ENCODE measurements at regions not wholly inside any gene's neighbourhood (a gene's known extent, or its start where the extent isn't known, plus 50 kb on each side); places are given as distances from the start of the nearest gene placed in this dataset.
"Not testable (repeated sequence)": the region's sequence is repeated elsewhere in the genome, so short reads cannot be mapped to it uniquely, and the experiment has no call there.

DNA sequence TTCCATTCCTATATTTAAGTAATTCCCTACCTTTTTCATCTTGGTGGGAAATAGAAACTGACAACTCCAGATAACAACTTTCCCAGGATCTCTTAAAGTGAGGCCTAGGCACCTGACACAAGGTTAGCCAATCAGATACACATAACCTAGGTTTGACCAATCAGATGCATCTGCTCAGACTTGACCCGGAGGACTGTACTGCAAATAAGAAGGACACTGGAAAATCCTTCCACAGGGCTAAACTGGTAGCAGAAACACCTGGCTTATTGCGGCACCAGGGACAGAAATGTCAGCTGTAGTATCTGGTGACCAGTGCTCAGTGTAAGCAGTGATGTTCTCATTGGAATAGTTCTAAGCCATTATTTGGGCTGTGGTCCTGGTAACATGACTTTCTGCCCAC lies 204.5 kb upstream of the SLCO3A1 start:
- no peak for TF ChIP-seq POLR2A (IDR thresholded peaks at IDR 0.05; ENCODE audit: low read depth, low read length)
- no peak for TF ChIP-seq TAF1 (IDR thresholded peaks at IDR 0.05; ENCODE audit: low read depth, low read length)
- TF ChIP-seq POLR2AphosphoS5 (IDR thresholded peaks at IDR 0.05; ENCODE audit: low read depth, low read length) = no peak
- no peak for TF ChIP-seq POU2F2 (IDR thresholded peaks at IDR 0.05; ENCODE audit: low read depth, low read length)
- TF ChIP-seq SPI1 (IDR thresholded peaks at IDR 0.05; ENCODE audit: low read depth, low read length) = no peak
- no peak for TF ChIP-seq PAX5 (IDR thresholded peaks at IDR 0.05; ENCODE audit: insufficient read depth, low read length, severe bottlenecking)
- DNase-seq (ENCODE audit: insufficient read length, low spot score) (no peak), FAIRE-seq (no peak)

GRCh38 chr15:91649831-91650321 lies 203.6 kb upstream of the SLCO3A1 start:
- FAIRE-seq (no peak), DNase-seq (ENCODE audit: insufficient read length, low spot score) (no peak)
- TF ChIP-seq POU2F2 (IDR thresholded peaks at IDR 0.05; ENCODE audit: low read depth, low read length) = no peak
- TF ChIP-seq PAX5 (IDR thresholded peaks at IDR 0.05; ENCODE audit: insufficient read depth, low read length, severe bottlenecking) = no peak
- no peak for TF ChIP-seq POLR2AphosphoS5 (IDR thresholded peaks at IDR 0.05; ENCODE audit: low read depth, low read length)
- TF ChIP-seq TAF1 (IDR thresholded peaks at IDR 0.05; ENCODE audit: low read depth, low read length) = no peak
- no peak for TF ChIP-seq POLR2A (IDR thresholded peaks at IDR 0.05; ENCODE audit: low read depth, low read length)
- no peak for TF ChIP-seq SPI1 (IDR thresholded peaks at IDR 0.05; ENCODE audit: low read depth, low read length)

- DNase-seq (ENCODE audit: insufficient read length, low spot score) (no peak), FAIRE-seq (no peak)
- no peak for TF ChIP-seq POLR2A (IDR thresholded peaks at IDR 0.05; ENCODE audit: low read depth, low read length)
- no peak for TF ChIP-seq PAX5 (IDR thresholded peaks at IDR 0.05; ENCODE audit: insufficient read depth, low read length, severe bottlenecking)
Measured at GRCh38 chr15:91651251-91651650, 202.3 kb upstream of the SLCO3A1 start.

DNA sequence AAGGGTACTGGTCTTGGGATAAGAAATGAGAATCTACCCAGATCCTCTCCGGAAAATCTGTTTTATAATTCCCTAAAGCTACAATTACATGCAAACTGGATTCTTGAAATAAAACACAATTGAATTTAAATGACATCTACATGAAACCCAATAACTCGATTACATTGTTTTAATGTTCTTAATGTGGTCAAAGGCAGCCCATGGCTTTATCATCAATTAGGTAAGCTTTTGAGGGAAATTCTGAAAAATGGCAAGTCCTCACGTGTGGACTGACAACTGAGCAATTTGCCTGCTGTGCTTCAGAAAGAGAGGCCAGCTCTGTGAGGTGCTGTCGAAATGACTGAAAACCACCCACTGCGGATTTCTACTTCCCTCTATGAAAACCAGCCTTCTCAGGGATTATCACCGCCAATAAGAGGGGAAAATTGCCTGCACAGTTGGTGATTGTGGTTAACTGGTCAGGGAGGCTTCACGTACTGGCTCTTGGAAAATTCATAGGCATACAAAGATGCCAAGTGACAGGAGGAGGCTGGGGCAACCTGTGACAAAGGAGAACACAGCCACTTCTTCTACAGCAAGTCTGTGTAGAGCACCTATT lies 200.8 kb upstream of the SLCO3A1 start:
- TF ChIP-seq TAF1 (IDR thresholded peaks at IDR 0.05; ENCODE audit: low read depth, low read length) (no peak), POLR2AphosphoS5 (IDR thresholded peaks at IDR 0.05; ENCODE audit: low read depth, low read length) (no peak), POLR2A (IDR thresholded peaks at IDR 0.05; ENCODE audit: low read depth, low read length) (no peak), SPI1 (IDR thresholded peaks at IDR 0.05; ENCODE audit: low read depth, low read length) (no peak), POU2F2 (IDR thresholded peaks at IDR 0.05; ENCODE audit: low read depth, low read length) (no peak), PAX5 (IDR thresholded peaks at IDR 0.05; ENCODE audit: insufficient read depth, low read length, severe bottlenecking) (no peak)
- FAIRE-seq (no peak), DNase-seq (ENCODE audit: insufficient read length, low spot score) (no peak)

DNA sequence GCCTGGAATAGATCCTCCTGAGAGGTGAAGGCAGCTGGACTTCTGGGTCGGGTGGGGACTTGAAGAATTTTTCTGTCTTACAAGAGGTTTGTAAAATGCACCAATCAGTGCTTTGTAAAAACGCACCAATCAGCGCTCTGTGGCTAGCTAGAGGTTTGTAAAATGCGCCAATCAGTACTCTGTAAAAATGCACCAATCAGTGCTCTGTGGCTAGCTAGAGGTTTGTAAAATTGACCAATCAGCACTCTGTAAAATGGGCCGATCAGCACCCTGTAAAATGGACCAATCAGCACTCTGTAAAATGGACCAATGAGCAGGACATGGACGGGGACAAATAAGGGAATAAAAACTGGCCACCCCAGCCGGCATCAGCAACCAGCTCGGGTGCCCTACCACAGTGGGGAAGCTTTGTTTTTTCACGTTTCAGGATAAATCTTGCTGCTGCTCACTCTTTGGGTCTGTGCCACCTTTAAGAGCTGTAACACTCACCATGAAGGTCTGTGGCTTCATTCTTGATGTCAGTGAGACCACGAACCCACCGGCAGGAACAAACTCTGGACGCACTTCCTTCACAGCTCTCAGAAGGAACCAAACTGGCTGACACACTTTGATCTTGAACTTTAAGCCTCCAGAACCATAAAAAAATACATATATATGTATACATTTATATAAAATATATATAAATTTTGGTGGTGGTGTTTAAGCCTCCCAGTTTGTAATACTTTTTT lies 197.8 kb upstream of the SLCO3A1 start:
- not testable (repeated sequence) for FAIRE-seq; DNase-seq (ENCODE audit: insufficient read length, low spot score)

DNA sequence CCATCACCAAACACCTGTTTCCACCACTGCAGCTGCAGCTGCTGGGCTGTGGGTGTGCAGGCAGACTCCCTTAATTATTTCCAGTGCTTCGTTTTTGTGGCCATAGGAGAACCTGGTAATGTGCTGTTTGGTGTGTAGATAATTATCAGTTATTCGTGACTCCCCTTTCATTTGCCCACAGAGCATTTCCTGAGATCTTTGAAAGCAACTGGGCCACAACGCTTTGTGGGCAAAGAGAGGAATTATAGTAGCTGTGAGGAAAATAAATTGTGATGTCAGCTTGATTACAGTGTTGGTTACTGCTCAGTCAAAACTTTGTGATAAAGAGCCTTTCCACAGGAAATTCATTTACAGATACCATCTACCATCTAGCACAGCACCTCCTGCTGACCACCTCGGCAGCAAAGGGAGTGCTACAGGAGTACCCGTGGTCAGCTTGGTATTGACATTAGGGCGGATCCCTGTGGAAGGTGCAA lies 193.3 kb upstream of the SLCO3A1 start:
- FAIRE-seq (no peak), DNase-seq (ENCODE audit: insufficient read length, low spot score) (no peak)
- TF ChIP-seq POU2F2 (IDR thresholded peaks at IDR 0.05; ENCODE audit: low read depth, low read length) (no peak), POLR2AphosphoS5 (IDR thresholded peaks at IDR 0.05; ENCODE audit: low read depth, low read length) (no peak), SPI1 (IDR thresholded peaks at IDR 0.05; ENCODE audit: low read depth, low read length) (no peak), PAX5 (IDR thresholded peaks at IDR 0.05; ENCODE audit: insufficient read depth, low read length, severe bottlenecking) (no peak), POLR2A (IDR thresholded peaks at IDR 0.05; ENCODE audit: low read depth, low read length) (no peak), TAF1 (IDR thresholded peaks at IDR 0.05; ENCODE audit: low read depth, low read length) (no peak)

GRCh38 chr15:91664224-91664836 lies 189.2 kb upstream of the SLCO3A1 start:
- TF ChIP-seq TAF1 (IDR thresholded peaks at IDR 0.05; ENCODE audit: low read depth, low read length) (no peak), POU2F2 (IDR thresholded peaks at IDR 0.05; ENCODE audit: low read depth, low read length) (no peak), SPI1 (IDR thresholded peaks at IDR 0.05; ENCODE audit: low read depth, low read length) (no peak)
- FAIRE-seq (no peak), DNase-seq (ENCODE audit: insufficient read length, low spot score) (no peak)

DNA sequence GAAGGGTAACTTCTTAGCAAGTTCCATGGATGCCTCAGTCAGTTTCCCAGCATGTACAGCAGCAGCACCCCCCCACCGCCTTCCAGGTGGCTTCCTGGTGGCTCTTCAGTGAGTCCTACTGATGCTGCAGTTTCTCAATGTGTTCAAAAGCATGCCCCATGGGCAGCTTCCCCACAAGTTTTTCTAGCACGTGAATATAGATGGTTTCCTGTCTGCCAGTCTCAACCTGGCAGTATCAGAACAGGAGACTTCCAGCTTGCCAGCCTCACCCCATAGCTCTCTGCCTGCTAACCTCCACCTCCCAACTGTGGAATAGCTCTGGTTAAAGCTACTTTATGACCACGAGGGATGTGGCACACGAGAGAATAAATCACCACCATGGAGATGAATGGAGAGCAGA lies 188.3 kb upstream of the SLCO3A1 start:
- FAIRE-seq = no peak
- DNase-seq (ENCODE audit: insufficient read length, low spot score) = no peak
- TF ChIP-seq POLR2A (IDR thresholded peaks at IDR 0.05; ENCODE audit: low read depth, low read length) (no peak), TAF1 (IDR thresholded peaks at IDR 0.05; ENCODE audit: low read depth, low read length) (no peak), SPI1 (IDR thresholded peaks at IDR 0.05; ENCODE audit: low read depth, low read length) (no peak), POU2F2 (IDR thresholded peaks at IDR 0.05; ENCODE audit: low read depth, low read length) (no peak), POLR2AphosphoS5 (IDR thresholded peaks at IDR 0.05; ENCODE audit: low read depth, low read length) (no peak), PAX5 (IDR thresholded peaks at IDR 0.05; ENCODE audit: insufficient read depth, low read length, severe bottlenecking) (no peak)

GRCh38 chr15:91668370-91668769 lies 185.1 kb upstream of the SLCO3A1 start:
- no peak for FAIRE-seq
- TF ChIP-seq TAF1 (IDR thresholded peaks at IDR 0.05; ENCODE audit: low read depth, low read length) (no peak), POLR2A (IDR thresholded peaks at IDR 0.05; ENCODE audit: low read depth, low read length) (no peak), PAX5 (IDR thresholded peaks at IDR 0.05; ENCODE audit: insufficient read depth, low read length, severe bottlenecking) (no peak), SPI1 (IDR thresholded peaks at IDR 0.05; ENCODE audit: low read depth, low read length) (no peak), POU2F2 (IDR thresholded peaks at IDR 0.05; ENCODE audit: low read depth, low read length) (no peak), POLR2AphosphoS5 (IDR thresholded peaks at IDR 0.05; ENCODE audit: low read depth, low read length) (no peak)
- DNase-seq (ENCODE audit: insufficient read length, low spot score) = no peak

DNA sequence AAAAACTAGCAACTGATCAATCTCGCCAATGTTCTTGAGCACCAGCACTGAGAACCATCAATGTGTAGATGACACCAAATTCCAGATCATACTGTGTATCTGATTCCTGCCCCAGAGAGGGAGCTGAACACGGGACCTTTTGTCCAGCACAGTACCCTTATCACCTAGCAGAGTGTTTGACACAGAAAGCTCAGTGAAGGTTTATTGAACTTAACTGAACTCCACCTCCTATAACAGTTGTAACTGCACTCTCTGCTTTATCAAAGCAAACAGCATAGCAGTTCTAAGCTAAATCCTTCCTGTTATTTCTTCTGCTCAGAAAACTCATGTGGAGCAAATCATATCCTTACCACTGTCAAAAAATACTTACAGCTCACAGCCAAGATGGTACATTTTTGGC lies 183.4 kb upstream of the SLCO3A1 start:
- FAIRE-seq (no peak), DNase-seq (ENCODE audit: insufficient read length, low spot score) (no peak)
- TF ChIP-seq POU2F2 (IDR thresholded peaks at IDR 0.05; ENCODE audit: low read depth, low read length) (no peak), TAF1 (IDR thresholded peaks at IDR 0.05; ENCODE audit: low read depth, low read length) (no peak), SPI1 (IDR thresholded peaks at IDR 0.05; ENCODE audit: low read depth, low read length) (no peak), POLR2A (IDR thresholded peaks at IDR 0.05; ENCODE audit: low read depth, low read length) (no peak), PAX5 (IDR thresholded peaks at IDR 0.05; ENCODE audit: insufficient read depth, low read length, severe bottlenecking) (no peak), POLR2AphosphoS5 (IDR thresholded peaks at IDR 0.05; ENCODE audit: low read depth, low read length) (no peak)

Measured in GM12891 (cell line).